Uterus (tissue), 3 donors: ENCODE measurements at regions not wholly inside any gene's neighbourhood (a gene's known extent, or its start where the extent isn't known, plus 50 kb on each side); places are given as distances from the start of the nearest gene placed in this dataset.

Experiments
- DNase-seq, 2 donors: peaks; one replicate each; pipeline ENCODE4 v3.0.0-alpha.2; 2019 to 2020
- H3K27ac ChIP-seq, 2 donors: fragments of 200-600 bp; sonication (generic); 1 replicate in 1 of 2; 2 replicates in 1 of 2; pipeline ENCODE4 v1.5.1; 2016 to 2018
- H3K27me3 ChIP-seq, 2 donors: fragments of 200-600 bp; sonication (generic); one replicate each; pipeline ENCODE4 v1.5.1; 2018 to 2019; ENCODE audit warnings: control low read depth in 1 of 2
- H3K36me3 ChIP-seq, 2 donors: fragments of 200-600 bp; sonication (generic); one replicate each; pipeline ENCODE4 v1.5.1; 2019; ENCODE audit warnings: control low read depth in 1 of 2
- H3K4me1 ChIP-seq, 2 donors: fragments of 200-600 bp; sonication (generic); one replicate each; pipeline ENCODE4 v1.5.1; 2018 to 2019; ENCODE audit warnings: control low read depth in 1 of 2
- H3K4me3 ChIP-seq, 2 donors: fragments of 200-600 bp; sonication (generic); 1 replicate in 1 of 2; 2 replicates in 1 of 2; pipeline ENCODE4 v1.5.1; 2018 to 2019; ENCODE audit warnings: mild to moderate bottlenecking in 1 of 2
- H3K9me3 ChIP-seq, 2 donors: fragments of 200-600 bp; sonication (generic); one replicate each; pipeline ENCODE4 v1.5.1; 2019; ENCODE audit warnings: control low read depth in 1 of 2
- CTCF ChIP-seq, 4 experiments: fragments of 200-600 bp in 2 of 4; fragments of 450-650 bp in 2 of 4; sonication (generic) in 2 of 4; IDR thresholded peaks; one replicate each; pipeline ENCODE4 v1.5.1; 2016 to 2019; ENCODE audit warnings: antibody characterized with exemption in 4 of 4, mild to moderate bottlenecking in 2 of 4, moderate library complexity in 1 of 4
- POLR2A ChIP-seq, 2 donors: fragments of 450-650 bp; IDR thresholded peaks; one replicate each; pipeline ENCODE4 v1.6.1; 2016; ENCODE audit warnings: antibody characterized with exemption in 2 of 2, mild to moderate bottlenecking in 1 of 2, moderate library complexity in 1 of 2
- intact Hi-C: fragments of 100-400 bp; cut with DNase I; formaldehyde crosslinking; loops from one replicate; pipeline ENCODE4 v1.15.1; 2023; ENCODE audit warnings: low total_unique reads
- donor health status: DM: yes; HTN: yes; CAD: no.

- Histone ChIP-seq H3K27ac (peak overlapping the region; percentile 83 to 87), H3K9me3 (no peaks in the 10 kb centered on the region), H3K36me3 (no peaks in the 10 kb centered on the region), H3K4me3 (no peak overlapping the region), H3K4me1 (peaks cover 7 to 23% of the 10 kb centered on the region in 2 donors), H3K27me3 (no peaks in the 10 kb centered on the region)
- peak; percentile 67 to 88 for DNase-seq
- intact Hi-C loops = no loop called here
- no peak for TF ChIP-seq CTCF (IDR thresholded peaks at IDR 0.05)
- no peak for TF ChIP-seq POLR2A (IDR thresholded peaks at IDR 0.05)
Observed at GRCh38 chr15:39488516-39488915, 92.4 kb upstream of the THBS1 start.

GRCh38 chr15:39488961-39489360 is 91.9 kb upstream of the THBS1 start:
- no peak for DNase-seq
- no peaks in the 10 kb centered on the region for H3K27me3 ChIP-seq
- peaks cover 7 to 23% of the 10 kb centered on the region in 2 donors for H3K4me1 ChIP-seq
- H3K9me3 ChIP-seq = no peaks in the 10 kb centered on the region
- no peaks in the 10 kb centered on the region for H3K36me3 ChIP-seq
- intact Hi-C loops = no loop called here
- peak overlapping the region; percentile 83 to 87 for H3K27ac ChIP-seq
- no peak overlapping the region for H3K4me3 ChIP-seq
- TF ChIP-seq POLR2A (IDR thresholded peaks at IDR 0.05) = no peak
- no peak for TF ChIP-seq CTCF (IDR thresholded peaks at IDR 0.05)

- Histone ChIP-seq H3K36me3 (no peaks in the 10 kb centered on the region), H3K4me3 (no peak overlapping the region), H3K9me3 (no peaks in the 10 kb centered on the region), H3K4me1 (peaks cover 7 to 23% of the 10 kb centered on the region in 2 donors), H3K27ac (peak overlapping the region; percentile 83 to 87), H3K27me3 (no peaks in the 10 kb centered on the region)
- DNase-seq = peak in 1 of 2 donors; percentile 54
- intact Hi-C loops = no loop called here
- TF ChIP-seq CTCF (IDR thresholded peaks at IDR 0.05) (no peak), POLR2A (IDR thresholded peaks at IDR 0.05) (no peak)
Observed at GRCh38 chr15:39491115-39491885, 89.6 kb upstream of the THBS1 start.

- peak overlapping the region; percentile 83 to 87 for H3K27ac ChIP-seq
- no peaks in the 10 kb centered on the region for H3K9me3 ChIP-seq
- intact Hi-C loops = no loop called here
- no peak overlapping the region for H3K4me3 ChIP-seq
- H3K4me1 ChIP-seq = peaks cover 7 to 23% of the 10 kb centered on the region in 2 donors
- TF ChIP-seq POLR2A (IDR thresholded peaks at IDR 0.05) (no peak), CTCF (IDR thresholded peaks at IDR 0.05) (no peak)
- H3K27me3 ChIP-seq = no peaks in the 10 kb centered on the region
- H3K36me3 ChIP-seq = no peaks in the 10 kb centered on the region
- DNase-seq = peak; percentile 43 to 65
Observed at GRCh38 chr15:39491886-39492490, 88.9 kb upstream of the THBS1 start.

GRCh38 chr15:39493424-39494067 is 87.3 kb upstream of the THBS1 start:
- Histone ChIP-seq H3K27ac (peak overlapping the region; percentile 83 to 87), H3K36me3 (no peaks in the 10 kb centered on the region), H3K4me1 (peaks cover 11 to 23% of the 10 kb centered on the region in 2 donors), H3K9me3 (no peaks in the 10 kb centered on the region), H3K4me3 (no peak overlapping the region), H3K27me3 (no peaks in the 10 kb centered on the region)
- no peak for TF ChIP-seq CTCF (IDR thresholded peaks at IDR 0.05)
- TF ChIP-seq POLR2A (IDR thresholded peaks at IDR 0.05) = no peak
- intact Hi-C loops = no loop called here
- no peak for DNase-seq
